Hematopoietic multipotent progenitor cell (in vitro differentiated cells): ENCODE measurements at regions not wholly inside any gene's neighbourhood (a gene's known extent, or its start where the extent isn't known, plus 50 kb on each side); places are given as distances from the start of the nearest gene placed in this dataset.

Experiments
- DNase-seq, 3 donors: peaks; one replicate each; pipeline ENCODE4 v3.0.0-alpha.2; 2011 to 2015; ENCODE audit warnings: low read depth in 2 of 3, low spot score in 2 of 3

DNA sequence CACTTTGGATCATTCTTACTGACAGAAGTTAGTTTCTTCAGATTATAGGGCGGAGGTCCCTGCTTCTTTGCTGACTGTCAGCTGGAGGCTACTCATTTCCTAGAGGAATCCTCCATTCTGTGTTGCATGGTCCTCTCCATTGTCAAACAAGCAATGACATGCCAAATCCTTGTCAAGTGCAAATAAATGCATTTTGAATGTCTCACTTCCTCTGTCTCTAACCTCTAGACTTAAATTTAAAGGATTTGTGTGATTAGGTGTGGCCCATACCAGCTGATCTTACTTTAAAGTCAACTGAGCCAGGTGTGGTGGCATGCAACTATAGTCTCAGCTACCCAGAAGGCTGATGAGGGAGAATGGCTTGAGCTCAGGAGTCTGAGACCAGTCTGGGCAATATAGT is 458.4 kb upstream of the CCDC179 start:
- DNase-seq, result no peak

DNA sequence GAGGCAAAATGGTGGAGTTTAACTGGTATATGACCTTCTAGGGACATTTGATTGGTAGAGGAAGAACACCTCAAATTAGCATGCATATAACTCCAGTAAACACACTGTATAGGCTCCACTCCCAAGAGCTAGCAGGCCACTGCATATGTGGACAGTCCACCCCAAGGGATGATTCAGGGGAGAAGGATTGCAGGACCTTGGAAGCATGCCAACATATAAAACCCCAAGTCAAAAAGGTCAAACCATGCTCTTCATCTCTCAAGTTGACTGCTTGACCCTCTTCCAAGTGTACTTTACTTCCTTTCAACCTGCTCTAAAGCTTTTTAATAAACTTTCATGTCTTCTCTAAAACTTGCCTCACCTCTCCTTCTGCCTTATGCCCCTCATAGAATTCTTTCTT is 459.9 kb upstream of the CCDC179 start:
- DNase-seq, result no peak

DNA sequence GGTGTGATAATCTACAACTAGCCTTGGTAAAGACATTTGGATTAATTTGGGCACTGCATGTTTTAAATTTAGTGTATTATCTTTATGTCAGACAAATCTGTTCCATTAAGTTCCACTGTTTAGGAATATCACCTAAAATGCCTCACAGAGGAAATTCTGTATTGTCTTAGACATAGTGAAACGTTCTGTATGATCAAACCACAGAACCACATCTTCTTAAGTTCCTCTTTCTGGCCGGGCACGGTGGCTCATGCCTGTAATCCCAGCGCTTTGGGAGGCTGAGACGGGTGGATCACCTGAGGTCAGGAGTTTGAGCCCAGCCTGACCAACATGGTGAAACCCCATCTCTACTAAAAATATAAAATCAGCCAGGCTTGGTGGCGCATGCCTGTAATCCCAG is 475.3 kb upstream of the CCDC179 start:
- DNase-seq, result peak in 1 of 3 donors; percentile 53

DNA sequence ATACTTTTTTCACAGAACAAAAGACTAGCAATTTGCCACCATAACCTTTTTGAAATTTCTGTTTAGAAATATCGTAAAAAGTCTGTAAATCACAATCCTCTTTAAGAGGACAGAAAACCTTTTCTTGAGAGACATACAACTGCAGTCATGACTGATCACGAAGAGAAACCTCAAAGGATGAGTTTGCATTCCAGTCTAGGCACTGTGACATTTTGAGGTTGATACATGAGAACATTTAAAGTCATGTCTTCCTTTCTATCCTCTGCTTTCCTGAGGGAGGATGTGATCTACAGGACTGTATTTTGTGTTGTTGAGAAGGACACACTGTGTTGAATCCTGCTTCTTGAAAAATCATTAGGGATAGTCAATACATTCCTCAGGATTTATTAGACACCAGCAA is 476.7 kb upstream of the CCDC179 start:
- no peak for DNase-seq

DNA sequence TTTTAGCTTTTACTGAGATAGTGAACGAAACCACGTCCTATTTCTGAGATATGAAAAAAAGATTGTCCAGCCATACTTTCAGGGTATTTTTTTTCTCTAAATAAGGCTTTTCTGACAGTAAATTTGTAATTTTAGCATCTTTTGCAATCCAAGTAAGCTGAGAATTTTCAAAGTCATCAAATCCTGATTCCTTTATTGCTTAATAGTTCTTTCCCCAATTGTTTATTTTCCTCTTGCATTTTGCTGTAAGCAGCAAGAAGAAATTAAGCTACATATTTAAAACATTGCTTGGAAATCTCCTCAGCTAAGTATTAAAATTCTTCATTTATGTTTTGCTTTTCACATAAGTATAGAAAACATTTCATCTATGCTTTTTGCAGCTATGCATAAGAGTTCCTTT is 493.3 kb upstream of the CCDC179 start:
- no peak for DNase-seq

DNA sequence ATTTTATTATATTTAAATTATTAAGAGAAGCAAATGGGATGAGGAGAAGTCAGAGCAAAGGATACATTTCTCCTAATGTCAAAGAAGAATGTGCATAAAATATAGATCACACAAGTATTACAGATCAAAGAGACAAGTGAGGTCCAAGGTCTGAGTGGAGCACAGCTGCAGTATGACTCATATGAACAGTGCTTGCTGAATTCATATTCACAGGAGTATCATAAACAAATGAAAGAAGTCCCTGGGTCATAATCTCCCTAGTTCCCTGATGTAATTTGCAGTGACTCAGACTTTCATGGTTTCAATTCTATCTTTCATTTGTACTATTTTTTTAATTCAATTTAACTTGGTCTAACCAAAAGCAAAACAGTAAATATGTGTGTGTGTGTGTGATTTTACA is 499.0 kb upstream of the CCDC179 start:
- DNase-seq, result no peak

DNA sequence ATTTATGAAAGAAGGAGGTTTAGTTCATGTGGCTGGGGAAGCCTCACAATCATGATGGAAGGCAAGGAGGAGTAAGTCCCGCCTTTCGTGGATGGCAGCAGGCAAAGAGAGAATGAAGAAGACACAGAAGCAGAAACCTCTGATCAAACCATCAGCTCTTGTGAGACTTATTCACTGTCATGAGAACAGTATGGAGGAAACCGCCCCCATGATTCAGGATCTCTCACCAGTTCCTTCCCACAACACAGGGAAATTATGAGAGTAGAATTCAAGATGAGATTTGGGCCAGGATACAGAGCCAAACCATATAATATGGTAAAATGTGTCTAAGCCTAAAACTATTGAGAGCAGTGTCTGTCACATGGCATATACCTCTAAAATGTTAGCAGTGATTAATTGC is 503.8 kb upstream of the CCDC179 start:
- DNase-seq, result no peak

DNA sequence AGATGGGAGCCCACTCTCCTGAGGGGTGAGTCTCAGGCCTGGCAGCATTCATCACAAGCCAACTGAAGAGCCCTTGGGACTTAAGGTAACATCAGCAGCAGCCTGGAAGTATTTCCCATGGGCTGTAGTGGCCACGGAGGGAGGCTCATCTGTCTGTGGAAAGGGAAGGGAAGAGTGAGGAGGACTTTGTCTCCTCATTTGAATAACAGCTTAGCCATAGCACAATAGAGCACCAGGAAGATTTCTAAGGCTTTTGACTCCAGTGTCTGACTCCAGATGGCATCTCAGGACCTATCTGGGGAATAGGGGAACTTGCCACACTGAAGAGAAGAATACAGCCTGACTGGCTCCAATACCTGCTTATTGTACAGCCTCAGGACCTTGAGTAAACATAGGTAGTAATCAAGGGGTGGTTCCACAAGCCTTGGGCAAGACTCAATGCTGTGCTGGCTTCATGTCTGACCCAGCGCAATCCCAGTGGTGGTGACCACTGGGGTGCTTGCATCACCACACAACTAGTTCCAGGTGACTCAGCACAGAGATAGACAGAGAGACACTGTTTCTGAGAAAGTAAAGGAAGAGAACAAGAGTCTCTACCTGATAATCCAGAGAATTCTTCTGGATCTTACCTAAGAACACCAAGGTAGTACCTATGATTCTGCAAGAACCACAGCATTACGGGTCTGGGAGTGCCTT is 510.5 kb upstream of the CCDC179 start:
- no peak for DNase-seq

DNA sequence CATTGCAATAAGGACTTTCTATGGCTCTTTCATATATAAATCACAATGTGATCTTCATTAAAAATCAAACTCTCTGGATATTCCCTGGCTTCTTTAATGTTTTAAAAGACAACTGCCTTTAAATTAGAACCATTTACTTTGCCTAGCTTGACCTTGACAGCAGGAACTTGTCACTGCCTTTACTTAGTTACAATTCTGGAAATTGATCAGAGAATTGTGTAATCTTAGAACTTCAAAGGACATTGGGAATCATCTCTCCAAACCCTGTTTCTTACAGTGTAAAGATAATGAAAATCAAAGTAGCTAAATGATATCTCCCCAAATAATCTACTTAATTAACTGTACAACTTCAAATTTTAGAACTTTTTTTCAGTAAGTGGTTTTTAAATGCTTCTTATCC is 517.6 kb upstream of the CCDC179 start:
- DNase-seq, result no peak

DNA sequence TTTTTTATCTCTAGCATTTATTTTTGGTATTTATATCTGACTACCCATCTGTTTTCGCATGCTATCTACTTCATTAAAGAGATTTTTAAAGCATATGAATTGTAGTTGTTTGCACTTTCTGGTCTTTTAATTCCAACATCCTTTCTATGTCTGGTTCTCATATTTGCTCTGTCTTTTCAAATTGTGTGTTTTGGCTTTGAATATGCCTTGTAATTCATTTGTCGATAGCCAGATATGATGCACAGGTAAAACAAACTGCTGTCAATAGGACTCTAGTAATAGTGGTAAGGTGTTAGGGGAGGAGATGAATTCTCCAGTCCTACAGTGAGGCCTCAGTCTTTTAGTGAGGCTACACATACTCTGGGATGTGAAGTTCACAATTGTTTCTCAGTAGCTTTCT is 530.8 kb upstream of the CCDC179 start:
- DNase-seq, result no peak

DNA sequence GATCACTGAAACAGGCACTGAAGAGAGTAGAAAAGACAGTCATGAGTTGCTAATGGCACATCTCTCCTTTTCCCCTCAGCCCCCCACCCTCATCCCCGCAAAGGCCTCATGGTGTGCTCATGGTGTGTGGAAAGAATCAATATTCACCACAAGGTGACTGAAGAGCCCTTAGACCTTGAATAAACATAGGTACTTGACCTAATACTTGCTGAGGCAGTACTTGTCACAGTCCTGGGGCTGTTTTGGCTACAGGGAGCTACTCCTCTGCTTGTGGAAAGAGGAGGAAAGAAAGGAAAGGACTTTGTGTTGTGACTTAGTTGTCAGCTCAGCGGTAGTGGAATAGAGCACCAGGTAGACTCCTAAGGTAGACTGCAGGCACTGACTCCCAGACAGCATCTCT is 537.8 kb upstream of the CCDC179 start:
- DNase-seq, result no peak

DNA sequence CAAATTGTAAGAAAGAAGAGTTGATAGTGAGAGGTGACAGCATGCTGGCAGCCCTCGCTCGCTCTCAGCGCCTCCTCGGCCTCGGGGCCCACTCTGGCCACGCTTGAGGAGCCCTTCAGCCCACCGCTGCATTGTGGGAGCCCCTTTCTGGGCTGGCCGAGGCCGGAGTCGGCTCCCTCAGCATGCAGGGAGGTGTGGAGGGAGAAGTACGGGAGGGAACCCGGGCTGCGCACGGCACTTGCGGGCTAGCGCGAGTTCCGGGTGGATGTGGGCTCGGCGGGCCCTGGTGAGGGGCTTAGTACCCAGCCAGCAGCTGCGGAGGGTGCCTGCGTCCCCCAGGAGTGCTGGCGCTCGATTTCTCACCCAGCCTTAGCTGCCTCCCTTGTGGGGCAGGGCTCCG is 539.7 kb upstream of the CCDC179 start:
- no peak for DNase-seq

DNA sequence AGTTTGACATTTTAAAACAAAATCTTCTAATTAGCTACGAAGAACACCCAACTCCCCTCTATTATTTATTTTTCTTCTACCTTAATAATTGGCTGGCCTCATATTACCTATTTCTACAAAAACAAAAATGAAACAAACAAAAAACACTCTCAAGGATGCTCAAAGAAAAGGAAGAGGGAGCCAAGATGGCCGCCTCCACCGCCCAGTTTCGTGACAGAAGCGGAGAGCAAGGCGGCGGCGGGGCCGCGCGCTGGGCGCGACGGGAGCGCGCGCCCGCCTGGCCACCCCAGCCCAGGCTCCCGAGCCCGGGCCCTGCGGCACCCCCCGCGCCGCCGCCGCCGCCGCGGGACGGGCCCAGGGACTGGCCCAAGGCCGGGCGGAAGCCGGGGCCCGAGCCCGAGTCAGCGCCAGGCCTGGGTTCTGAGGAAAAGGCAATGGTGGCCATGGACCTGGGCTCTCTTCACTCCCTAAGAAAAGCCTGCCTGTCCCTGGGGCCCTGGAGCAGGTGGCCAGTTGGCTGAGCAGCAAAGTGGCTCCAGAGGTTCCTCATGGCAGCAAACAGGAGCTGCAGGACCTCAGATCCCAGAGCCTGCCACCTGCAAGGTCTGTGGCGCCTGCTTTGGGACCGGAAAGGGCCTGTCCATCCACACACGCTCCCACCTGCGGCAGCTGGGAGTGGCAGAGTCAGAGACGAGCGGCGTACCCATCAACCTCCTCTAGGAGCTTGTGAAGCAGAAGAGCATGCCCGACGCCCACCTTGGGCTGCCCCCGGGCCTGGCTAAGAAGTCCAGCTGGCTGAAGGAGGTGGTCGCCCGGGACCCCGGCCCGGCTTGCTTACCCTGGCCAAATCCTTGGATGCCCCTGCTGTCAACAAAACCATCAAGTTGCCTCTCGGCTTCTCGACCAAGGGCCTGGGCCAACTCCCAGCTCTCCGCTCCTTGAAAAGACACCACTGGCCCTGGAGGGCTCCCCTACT is 543.2 kb upstream of the CCDC179 start:
- no peak for DNase-seq

DNA sequence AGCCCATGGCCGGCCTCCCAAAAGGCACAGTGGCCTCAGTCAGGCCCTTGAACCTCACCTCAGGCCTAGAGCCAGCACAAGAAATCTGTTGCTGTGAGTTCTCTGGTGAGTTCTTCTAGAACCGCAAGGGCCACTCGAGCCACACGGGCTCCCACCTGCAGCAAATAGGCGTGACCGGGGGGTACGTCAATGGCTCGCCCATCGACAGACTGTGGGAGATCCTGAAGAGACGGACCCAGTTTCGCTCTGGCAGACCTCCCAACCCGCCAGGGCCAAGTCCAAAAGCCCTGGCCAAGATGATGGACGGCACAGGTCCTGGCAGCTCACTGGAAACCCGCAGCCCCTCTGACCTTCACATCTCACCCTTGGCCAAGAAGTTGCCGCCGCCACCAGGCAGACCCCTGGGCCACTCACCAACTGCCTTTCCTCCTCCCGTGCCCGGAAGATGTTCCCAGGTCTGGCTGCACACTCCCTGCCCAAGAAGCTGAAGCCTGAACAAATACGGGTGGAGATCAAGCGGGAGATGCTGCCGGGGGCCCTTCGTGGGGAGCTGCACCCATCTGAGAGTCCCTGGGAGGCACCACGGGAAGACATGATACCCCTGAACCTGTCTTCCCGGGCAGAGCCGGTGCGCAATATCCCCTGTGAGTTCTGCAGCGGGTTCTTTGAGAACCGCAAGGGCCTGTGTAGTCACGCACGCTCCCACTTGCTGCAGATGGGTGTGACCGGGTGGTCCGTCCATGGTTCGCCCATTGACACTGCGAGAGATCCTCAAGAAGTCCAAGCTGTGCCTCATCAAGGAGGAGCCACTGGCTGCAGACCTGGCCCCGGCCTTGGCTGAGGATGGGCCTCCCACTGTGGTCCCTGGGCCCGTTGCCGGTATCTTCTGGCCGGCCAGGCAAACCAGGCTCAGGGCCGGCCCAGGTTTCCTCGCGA is 544.2 kb upstream of the CCDC179 start:
- no peak for DNase-seq

DNA sequence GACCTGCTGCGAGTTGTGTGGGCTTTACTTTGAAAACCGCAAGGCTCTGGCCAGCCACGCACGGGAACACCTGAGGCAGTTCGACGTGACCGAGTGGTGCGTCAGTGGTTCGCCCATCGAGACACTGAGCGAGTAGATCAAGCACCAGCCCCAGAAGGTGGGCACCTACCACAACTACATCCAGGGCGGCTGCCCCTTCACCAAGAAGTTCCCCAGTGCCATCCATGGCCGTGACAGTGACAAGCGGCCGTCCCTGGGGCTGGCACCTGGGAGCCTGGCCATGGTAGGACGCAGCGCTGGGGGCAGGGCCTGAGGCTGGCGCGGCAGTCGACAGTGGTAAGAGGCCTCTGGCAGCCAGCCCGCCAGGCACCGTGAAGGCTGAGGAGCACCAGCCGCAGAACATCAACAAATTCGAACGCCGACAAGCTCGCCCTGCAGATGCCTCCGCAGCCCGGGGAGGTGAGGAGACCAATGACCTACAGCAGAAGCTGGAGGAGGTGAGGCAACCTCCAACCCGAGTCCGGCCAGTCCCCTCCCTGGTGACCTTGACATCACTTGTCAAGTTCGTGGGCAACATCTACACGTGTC is 545.2 kb upstream of the CCDC179 start:
- no peak for DNase-seq

DNA sequence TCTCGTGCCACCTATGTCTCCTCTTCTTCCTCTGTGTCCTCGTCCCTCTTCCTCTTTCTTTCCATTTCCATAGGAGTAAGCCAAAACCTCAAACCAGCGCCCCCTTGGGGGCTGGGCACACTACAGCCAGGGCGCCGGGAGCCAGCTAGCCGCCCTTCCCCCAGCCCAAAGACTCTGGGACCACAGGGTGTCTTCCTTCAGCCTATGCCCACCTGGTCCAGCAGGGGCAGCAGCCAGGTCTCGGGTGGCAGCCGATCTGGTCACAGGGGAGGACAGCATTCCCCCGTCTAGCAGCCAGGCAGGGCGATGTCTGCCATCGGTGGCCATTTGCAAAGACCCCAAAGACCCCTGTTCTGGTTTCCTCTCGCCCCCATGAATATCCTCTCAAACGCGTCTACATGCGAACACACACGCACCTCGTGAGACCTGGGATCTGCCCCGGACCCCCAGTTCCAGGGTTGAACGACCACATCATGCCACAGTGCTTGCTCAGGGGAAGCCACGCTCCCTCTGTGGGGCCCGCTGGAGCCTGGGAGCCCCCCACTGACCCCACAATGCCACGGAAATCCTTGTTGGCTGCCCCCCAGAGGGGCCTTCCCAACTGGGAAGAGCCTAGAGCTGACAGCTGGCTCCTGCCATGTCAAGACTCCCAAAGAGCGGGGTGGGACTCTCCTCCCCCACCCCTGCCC is 546.0 kb upstream of the CCDC179 start:
- no peak for DNase-seq

DNA sequence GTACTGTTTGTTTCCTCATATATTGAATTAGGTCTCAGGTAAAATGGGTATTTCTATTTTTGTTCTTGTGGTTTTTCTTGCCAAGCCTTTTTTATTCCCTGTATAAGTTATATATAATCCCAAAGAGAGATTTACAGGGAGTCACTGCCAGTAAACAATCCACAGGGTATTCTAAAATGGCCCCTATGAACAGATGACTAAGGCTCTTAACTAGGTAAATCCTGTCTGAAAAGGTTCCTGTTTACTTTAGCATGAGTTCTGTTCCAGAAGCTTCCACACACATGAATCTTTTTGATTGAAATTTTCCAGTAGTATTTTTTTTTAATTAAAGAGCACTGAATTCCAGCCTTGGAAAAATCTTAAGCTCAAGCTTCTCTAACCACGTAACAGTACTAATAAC is 552.8 kb upstream of the CCDC179 start:
- no peak for DNase-seq

DNA sequence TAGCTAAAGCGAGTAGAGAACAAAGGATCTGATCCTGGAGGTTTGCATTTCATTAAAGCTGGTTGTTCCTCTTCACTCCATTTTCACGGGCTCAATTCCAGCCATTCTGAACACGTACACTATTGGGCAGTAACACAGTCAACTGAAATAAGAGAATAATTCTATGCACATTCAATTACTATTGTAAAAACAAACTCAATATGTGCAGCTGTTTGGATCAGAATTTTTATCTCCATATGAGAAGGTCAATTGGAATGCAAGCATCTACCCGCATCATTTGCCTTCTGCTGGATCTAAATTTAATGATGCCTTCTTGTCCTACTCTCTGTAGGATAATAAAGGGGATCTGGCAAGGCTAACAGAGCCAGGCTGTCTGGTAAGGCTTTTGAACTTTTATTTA is 562.8 kb upstream of the CCDC179 start:
- DNase-seq, result no peak

DNA sequence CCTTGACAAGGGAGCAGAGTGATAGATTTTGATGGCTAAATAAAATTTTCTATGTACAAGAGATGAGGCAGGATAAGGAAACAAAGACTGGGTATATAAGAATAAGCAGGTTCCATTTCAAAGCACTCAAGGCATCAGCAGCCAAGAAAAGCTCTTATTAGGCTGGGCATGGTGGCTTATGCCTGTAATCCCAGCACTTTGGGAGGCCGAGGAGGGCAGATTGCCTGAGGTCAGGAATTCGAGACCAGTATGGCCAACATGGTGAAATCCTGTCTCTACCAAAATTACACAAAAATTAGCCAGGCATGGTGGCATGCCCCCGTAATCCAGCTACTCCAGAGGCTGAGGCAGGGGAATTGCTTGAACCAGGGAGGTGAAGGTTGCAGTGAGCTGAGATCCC is 563.4 kb upstream of the CCDC179 start:
- DNase-seq, result no peak

DNA sequence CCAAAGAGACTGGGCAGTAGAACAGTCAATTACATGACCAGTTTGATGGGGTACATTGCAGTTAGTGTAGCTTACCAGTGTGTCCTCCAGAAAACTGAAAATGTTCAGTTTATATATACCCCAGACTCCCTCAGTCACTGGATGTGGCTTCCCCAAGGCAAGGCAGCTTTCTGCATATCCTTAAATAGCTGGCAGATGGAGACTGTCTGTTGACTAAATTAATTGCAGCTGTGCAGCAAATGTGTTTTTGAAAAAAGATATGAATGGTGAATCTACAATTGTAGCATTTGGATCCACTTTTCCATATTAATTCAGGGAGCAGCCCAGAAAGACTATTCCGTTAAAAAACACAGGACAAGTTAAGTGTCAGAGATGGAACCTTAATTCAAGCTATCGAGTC is 565.1 kb upstream of the CCDC179 start:
- no peak for DNase-seq
